ENCODE measurements at regions not wholly inside any gene's neighbourhood (a gene's known extent, or its start where the extent isn't known, plus 50 kb on each side); places are given as distances from the start of the nearest gene placed in this dataset.

- no TSS peak for BruUV-seq (replicated peaks)
- intact Hi-C loops (cut with micrococcal nuclease; ENCODE audit: unreplicated experiment) = loop anchor here (1.0 kb wide), 1 partner anchor 44 kb away; no protein-coding TSS in a partner anchor
- Histone ChIP-seq H3K9me3 (no peaks in the 10 kb centered on the region), H3K27me3 (replicated peaks; ENCODE audit: control insufficient read depth, insufficient read depth, low read length) (no peaks in the 10 kb centered on the region), H3K4me3 (ENCODE audit: low read depth, low read length) (no peak overlapping the region), H3K36me3 (ENCODE audit: control insufficient read depth, insufficient read depth, low read length) (no peaks in the 10 kb centered on the region), H3K4me1 (no peaks in the 10 kb centered on the region; the same call in 1 of the 2 replicates)
- Mint-ChIP-seq H3K27me3 (ENCODE audit: insufficient read depth, unreplicated experiment) (no peaks in the 10 kb centered on the region), H3K4me1 (ENCODE audit: low read depth, unreplicated experiment) (peaks cover 20% of the 10 kb centered on the region), H3K9me3 (ENCODE audit: unreplicated experiment) (no peaks in the 10 kb centered on the region), H3K27ac (ENCODE audit: unreplicated experiment) (no peak overlapping the region), H3K4me3 (ENCODE audit: unreplicated experiment) (no peak overlapping the region), H3K36me3 (ENCODE audit: insufficient read depth, unreplicated experiment) (no peaks in the 10 kb centered on the region)
- no peak for DNase-seq
- TF ChIP-seq CTCF (IDR thresholded peaks at IDR 0.05; ENCODE audit: insufficient read depth in 1 of 2, low read depth in 1 of 2, low read length in 1 of 2, severe bottlenecking in 1 of 2, unreplicated experiment in 1 of 2) = no peak
- CTCF ChIA-PET = no interaction called here
- POLR2A ChIA-PET = no interaction called here
These were observed 94.5 kb upstream of the TSPAN2 start for GRCh38 chr1:115183721-115184259.

- ChIA-PET CTCF (no interaction called here), POLR2A (no interaction called here)
These were observed 93.9 kb upstream of the TSPAN2 start for GRCh38 chr1:115183158-115183557.

GRCh38 chr1:115182012-115182715 lies 92.9 kb upstream of the TSPAN2 start:
- Mint-ChIP-seq H3K27ac (ENCODE audit: unreplicated experiment) (no peak overlapping the region), H3K36me3 (ENCODE audit: insufficient read depth, unreplicated experiment) (no peaks in the 10 kb centered on the region), H3K9me3 (ENCODE audit: unreplicated experiment) (no peaks in the 10 kb centered on the region), H3K4me1 (ENCODE audit: low read depth, unreplicated experiment) (peaks cover 19% of the 10 kb centered on the region), H3K4me3 (ENCODE audit: unreplicated experiment) (no peak overlapping the region), H3K27me3 (ENCODE audit: insufficient read depth, unreplicated experiment) (no peaks in the 10 kb centered on the region)
- TF ChIP-seq CTCF (IDR thresholded peaks at IDR 0.05; ENCODE audit: insufficient read depth in 1 of 2, low read depth in 1 of 2, low read length in 1 of 2, severe bottlenecking in 1 of 2, unreplicated experiment in 1 of 2) = no peak
- BruUV-seq (replicated peaks) = no TSS peak
- Histone ChIP-seq H3K4me3 (ENCODE audit: low read depth, low read length) (no peak overlapping the region), H3K27me3 (replicated peaks; ENCODE audit: control insufficient read depth, insufficient read depth, low read length) (no peaks in the 10 kb centered on the region), H3K9me3 (no peaks in the 10 kb centered on the region), H3K4me1 (no peaks in the 10 kb centered on the region), H3K36me3 (ENCODE audit: control insufficient read depth, insufficient read depth, low read length) (no peaks in the 10 kb centered on the region)
- DNase-seq = no peak
- intact Hi-C loops (cut with micrococcal nuclease; ENCODE audit: unreplicated experiment) = no loop called here
- ChIA-PET POLR2A (no interaction called here), CTCF (no interaction called here)

More at GRCh38 chr1:115183158-115183557, 93.9 kb upstream of the TSPAN2 start:
- DNase-seq = peak in 1 of 2 experiments; percentile 18
- peak in 1 of 2 experiments; percentile 6 for TF ChIP-seq CTCF (IDR thresholded peaks at IDR 0.05; ENCODE audit: insufficient read depth in 1 of 2, low read depth in 1 of 2, low read length in 1 of 2, severe bottlenecking in 1 of 2, unreplicated experiment in 1 of 2)
- intact Hi-C loops (cut with micrococcal nuclease; ENCODE audit: unreplicated experiment) = loop anchor here (1.0 kb wide), 1 partner anchor 44 kb away; no protein-coding TSS in a partner anchor
- Histone ChIP-seq H3K9me3 (no peaks in the 10 kb centered on the region), H3K27me3 (replicated peaks; ENCODE audit: control insufficient read depth, insufficient read depth, low read length) (no peaks in the 10 kb centered on the region), H3K36me3 (ENCODE audit: control insufficient read depth, insufficient read depth, low read length) (no peaks in the 10 kb centered on the region), H3K4me3 (ENCODE audit: low read depth, low read length) (no peak overlapping the region), H3K4me1 (no peaks in the 10 kb centered on the region)
- no peaks in the 10 kb centered on the region for H3K27me3 Mint-ChIP-seq (ENCODE audit: insufficient read depth, unreplicated experiment)
- no peaks in the 10 kb centered on the region for H3K9me3 Mint-ChIP-seq (ENCODE audit: unreplicated experiment)
- no TSS peak for BruUV-seq (replicated peaks)
- no peak overlapping the region for H3K4me3 Mint-ChIP-seq (ENCODE audit: unreplicated experiment)
- no peaks in the 10 kb centered on the region for H3K36me3 Mint-ChIP-seq (ENCODE audit: insufficient read depth, unreplicated experiment)
- H3K27ac Mint-ChIP-seq (ENCODE audit: unreplicated experiment) = no peak overlapping the region
- peaks cover 19% of the 10 kb centered on the region for H3K4me1 Mint-ChIP-seq (ENCODE audit: low read depth, unreplicated experiment)

Data from Caco-2 (cell line).